Cardiac fibroblast (primary cell): ENCODE measurements at regions not wholly inside any gene's neighbourhood (a gene's known extent, or its start where the extent isn't known, plus 50 kb on each side); places are given as distances from the start of the nearest gene placed in this dataset.
A peak's percentile ranks its signal among the peaks of the same experiment; 100 is the strongest.

Experiments
- DNase-seq, 2 donors: peaks; one replicate each; pipeline versions ENCODE4 v3.0.0 to v3.0.0-alpha.2; 2010; ENCODE audit warnings: low read depth in 2 of 2
- H3K4me3 ChIP-seq, 2 donors: replicated peaks in 1 of 2; 1 replicate in 1 of 2; 2 replicates in 1 of 2; pipeline ENCODE4 v1.5.1; 2011; ENCODE audit warnings: low read depth in 2 of 2, low read length in 2 of 2, mild to moderate bottlenecking in 2 of 2, moderate library complexity in 1 of 2
- CTCF ChIP-seq: IDR thresholded peaks from one replicate; pipeline ENCODE4 v1.5.1; 2011; ENCODE audit warnings: low read depth, mild to moderate bottlenecking, low read length, inconsistent platforms

- H3K4me3 ChIP-seq: no peak overlapping the region
- DNase-seq: no peak
- no peak for TF ChIP-seq CTCF
Observed at GRCh38 chr4:17283251-17283650, 228.6 kb downstream of the QDPR start.

GRCh38 chr4:17280261-17281018 is 231.4 kb downstream of the QDPR start:
- DNase-seq: no peak
- no peak for TF ChIP-seq CTCF
- H3K4me3 ChIP-seq: no peak overlapping the region

- DNase-seq: peak; percentile 40 to 75
- no peak overlapping the region for H3K4me3 ChIP-seq
- TF ChIP-seq CTCF: no peak
Observed at GRCh38 chr4:17276776-17277175, 235.1 kb downstream of the QDPR start.

GRCh38 chr4:17275836-17276235 is 236.1 kb downstream of the QDPR start:
- TF ChIP-seq CTCF: no peak
- no peak for DNase-seq
- H3K4me3 ChIP-seq: no peak overlapping the region

GRCh38 chr4:17273047-17273446 is 238.8 kb downstream of the QDPR start:
- no peak overlapping the region for H3K4me3 ChIP-seq
- no peak for TF ChIP-seq CTCF
- DNase-seq: peak in 1 of 2 donors; percentile 28

- DNase-seq: no peak
- H3K4me3 ChIP-seq: no peak overlapping the region
- no peak for TF ChIP-seq CTCF
Observed at GRCh38 chr4:17272154-17272553, 239.7 kb downstream of the QDPR start.

- no peak for DNase-seq
- no peak overlapping the region for H3K4me3 ChIP-seq
- TF ChIP-seq CTCF: no peak
Observed at GRCh38 chr4:17265653-17266052, 246.2 kb downstream of the QDPR start.
